Endodermal cell (in vitro differentiated cells): ENCODE measurements at regions not wholly inside any gene's neighbourhood (a gene's known extent, or its start where the extent isn't known, plus 50 kb on each side); places are given as distances from the start of the nearest gene placed in this dataset.

Source experiments
- DNase-seq: peaks from one replicate; pipeline ENCODE4 v3.0.0-alpha.2; 2017
- H3K27ac ChIP-seq: 2 replicates; pipeline ENCODE4 v1.5.1; 2013; ENCODE audit warnings: mild to moderate bottlenecking, low read depth, low read length, moderate library complexity
- H3K27me3 ChIP-seq: 2 replicates; pipeline ENCODE4 v1.6.1; 2013; ENCODE audit warnings: mild to moderate bottlenecking, low read length, moderate library complexity; ENCODE audit not compliant: insufficient read depth, control insufficient read depth, poor library complexity, severe bottlenecking
- H3K36me3 ChIP-seq: 2 replicates; pipeline ENCODE4 v1.7.0; 2013; ENCODE audit warnings: mild to moderate bottlenecking, low read length, moderate library complexity; ENCODE audit not compliant: control insufficient read depth, insufficient read depth
- H3K4me1 ChIP-seq: one replicate; pipeline ENCODE4 v1.7.0; 2013; ENCODE audit warnings: low read length; ENCODE audit not compliant: control insufficient read depth, insufficient read depth
- H3K4me3 ChIP-seq: 2 replicates; pipeline ENCODE4 v1.5.1; 2013; ENCODE audit warnings: mild to moderate bottlenecking, low read length, moderate library complexity
- H3K9ac ChIP-seq: 2 replicates; pipeline ENCODE4 v1.6.1; 2013; ENCODE audit warnings: mild to moderate bottlenecking, low read length, moderate library complexity; ENCODE audit not compliant: poor library complexity, severe bottlenecking; ENCODE audit errors: extremely low read depth
- H3K9me3 ChIP-seq: 2 replicates; pipeline ENCODE4 v1.6.1; 2013; ENCODE audit warnings: mild to moderate bottlenecking, low read length, moderate library complexity; ENCODE audit not compliant: control insufficient read depth
- H3K27ac Mint-ChIP-seq: 2 replicates; pipeline ENCODE4 v1.8.0; 2020; ENCODE audit warnings: mixed read lengths
- H3K27me3 Mint-ChIP-seq: 2 replicates; pipeline ENCODE4 v1.8.0; 2021; ENCODE audit warnings: mild to moderate bottlenecking, mixed read lengths; ENCODE audit not compliant: insufficient read depth
- H3K36me3 Mint-ChIP-seq: 2 replicates; pipeline ENCODE4 v1.8.0; 2020; ENCODE audit warnings: low read depth, mixed read lengths
- H3K4me1 Mint-ChIP-seq: 2 replicates; pipeline ENCODE4 v1.8.0; 2020; ENCODE audit warnings: mixed read lengths
- H3K4me3 Mint-ChIP-seq: 2 replicates; pipeline ENCODE4 v1.8.0; 2020; ENCODE audit warnings: mild to moderate bottlenecking, moderate library complexity, mixed read lengths
- H3K9me3 Mint-ChIP-seq: 2 replicates; pipeline ENCODE4 v1.8.0; 2020; ENCODE audit warnings: mild to moderate bottlenecking, mixed read lengths
- WGBS, 2 experiments: methylation state at CpG; one replicate each; pipeline versions ENCODE4 v1.1.5 to v1.1.7; 2013; ENCODE audit warnings: missing lambda C conversion rate in 2 of 2, mixed read lengths in 1 of 2; ENCODE audit not compliant: insufficient coverage in 1 of 2, insufficient read length in 1 of 2; 5-methylcytosine and 5-hydroxymethylcytosine counted together
- TF ChIP-seq, protein P1 (sequence below): fragments of 200-600 bp; sonication (generic); conservative IDR thresholded peaks from 2 replicates; pipeline ENCODE4 v1.5.0; 2021; ENCODE audit warnings: antibody characterized with exemption, mild to moderate bottlenecking

GRCh38 chr10:130621231-130621775 is 485.1 kb downstream of the GLRX3 start:
- H3K9me3 Mint-ChIP-seq: no peaks in the 10 kb centered on the region
- no peaks in the 10 kb centered on the region for H3K4me1 ChIP-seq
- H3K4me3 ChIP-seq: no peak overlapping the region
- no peak overlapping the region for H3K27ac ChIP-seq
- H3K27me3 ChIP-seq: no peaks in the 10 kb centered on the region
- H3K36me3 Mint-ChIP-seq: no peaks in the 10 kb centered on the region
- 72 to 87% methylated on average over 6 to 8 of the region's 8 CpGs for WGBS, 2 experiments
- no peak overlapping the region for H3K27ac Mint-ChIP-seq
- DNase-seq: no peak
- H3K4me3 Mint-ChIP-seq: no peak overlapping the region
- H3K4me1 Mint-ChIP-seq: peaks cover 3% of the 10 kb centered on the region
- no peaks in the 10 kb centered on the region for H3K36me3 ChIP-seq
- no peaks in the 10 kb centered on the region for H3K27me3 Mint-ChIP-seq
- no peak overlapping the region for H3K9ac ChIP-seq
- H3K9me3 ChIP-seq: no peaks in the 10 kb centered on the region
- TF ChIP-seq, protein P1, sequence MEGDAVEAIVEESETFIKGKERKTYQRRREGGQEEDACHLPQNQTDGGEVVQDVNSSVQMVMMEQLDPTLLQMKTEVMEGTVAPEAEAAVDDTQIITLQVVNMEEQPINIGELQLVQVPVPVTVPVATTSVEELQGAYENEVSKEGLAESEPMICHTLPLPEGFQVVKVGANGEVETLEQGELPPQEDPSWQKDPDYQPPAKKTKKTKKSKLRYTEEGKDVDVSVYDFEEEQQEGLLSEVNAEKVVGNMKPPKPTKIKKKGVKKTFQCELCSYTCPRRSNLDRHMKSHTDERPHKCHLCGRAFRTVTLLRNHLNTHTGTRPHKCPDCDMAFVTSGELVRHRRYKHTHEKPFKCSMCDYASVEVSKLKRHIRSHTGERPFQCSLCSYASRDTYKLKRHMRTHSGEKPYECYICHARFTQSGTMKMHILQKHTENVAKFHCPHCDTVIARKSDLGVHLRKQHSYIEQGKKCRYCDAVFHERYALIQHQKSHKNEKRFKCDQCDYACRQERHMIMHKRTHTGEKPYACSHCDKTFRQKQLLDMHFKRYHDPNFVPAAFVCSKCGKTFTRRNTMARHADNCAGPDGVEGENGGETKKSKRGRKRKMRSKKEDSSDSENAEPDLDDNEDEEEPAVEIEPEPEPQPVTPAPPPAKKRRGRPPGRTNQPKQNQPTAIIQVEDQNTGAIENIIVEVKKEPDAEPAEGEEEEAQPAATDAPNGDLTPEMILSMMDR: no peak

- H3K4me1 Mint-ChIP-seq: no peaks in the 10 kb centered on the region
- Histone ChIP-seq H3K27me3 (no peaks in the 10 kb centered on the region), H3K4me1 (no peaks in the 10 kb centered on the region), H3K36me3 (no peaks in the 10 kb centered on the region), H3K27ac (no peak overlapping the region), H3K4me3 (no peak overlapping the region), H3K9me3 (no peaks in the 10 kb centered on the region), H3K9ac (no peak overlapping the region)
- H3K27me3 Mint-ChIP-seq: peaks cover 6% of the 10 kb centered on the region
- WGBS, 2 experiments: 87% methylated on average over 4 of the region's 4 CpGs; no CpG with 5 or more reads in 1 of the 2 experiments
- H3K36me3 Mint-ChIP-seq: no peaks in the 10 kb centered on the region
- TF ChIP-seq, protein P1: no peak
- H3K4me3 Mint-ChIP-seq: no peak overlapping the region
- H3K9me3 Mint-ChIP-seq: no peaks in the 10 kb centered on the region
- H3K27ac Mint-ChIP-seq: no peak overlapping the region
- no peak for DNase-seq
These were observed 487.6 kb downstream of the GLRX3 start for GRCh38 chr10:130623680-130624267.

DNA sequence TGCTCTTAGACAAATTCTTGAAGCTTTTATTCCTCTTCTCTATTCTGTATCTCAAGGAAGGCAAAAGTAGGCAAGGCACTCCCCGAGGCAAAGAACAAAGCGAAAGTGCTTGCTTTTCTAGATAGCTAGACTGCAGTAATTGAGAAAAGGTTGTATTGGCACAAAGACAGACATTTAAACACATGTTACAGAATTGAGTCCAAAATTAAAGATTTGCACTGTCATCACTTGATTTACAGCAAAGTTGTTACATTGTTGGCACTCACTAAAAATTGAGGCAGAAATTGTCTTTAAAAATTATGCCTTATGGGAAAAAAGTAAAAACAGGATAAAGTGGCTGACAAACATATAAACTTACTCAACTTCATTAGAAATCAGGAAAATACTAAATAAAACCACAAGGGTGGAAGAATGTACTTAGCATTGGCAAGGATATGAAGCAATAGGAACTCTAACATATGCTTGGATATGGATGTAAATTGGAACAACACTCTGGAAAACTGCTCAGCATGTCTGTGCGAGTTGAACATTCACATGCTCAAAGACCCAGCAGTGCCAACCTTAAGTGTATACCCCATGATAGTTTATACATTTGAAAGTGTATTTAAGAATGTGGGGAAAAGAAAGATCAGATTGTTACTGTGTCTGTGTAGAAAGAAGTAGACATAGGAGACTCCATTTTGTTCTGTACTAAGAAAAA is 491.3 kb downstream of the GLRX3 start:
- DNase-seq: no peak
- WGBS, 2 experiments: 89 to 93% methylated on average over 1 to 3 of the region's 3 CpGs
- Histone ChIP-seq H3K27ac (no peak overlapping the region), H3K9me3 (no peaks in the 10 kb centered on the region), H3K36me3 (no peaks in the 10 kb centered on the region), H3K4me1 (no peaks in the 10 kb centered on the region), H3K27me3 (no peaks in the 10 kb centered on the region), H3K9ac (no peak overlapping the region), H3K4me3 (no peak overlapping the region)
- TF ChIP-seq, protein P1: no peak
- Mint-ChIP-seq H3K27ac (no peak overlapping the region), H3K4me1 (no peaks in the 10 kb centered on the region), H3K9me3 (no peaks in the 10 kb centered on the region), H3K27me3 (peaks cover 6% of the 10 kb centered on the region), H3K36me3 (no peaks in the 10 kb centered on the region), H3K4me3 (no peak overlapping the region)
